GM12864 (cell line): ENCODE measurements at regions not wholly inside any gene's neighbourhood (a gene's known extent, or its start where the extent isn't known, plus 50 kb on each side); places are given as distances from the start of the nearest gene placed in this dataset.

ENCODE experiments used
- DNase-seq: peaks from one replicate; pipeline ENCODE4 v3.0.0-alpha.2; 2011; ENCODE audit warnings: low read depth
- H3K4me3 ChIP-seq: 2 replicates; pipeline ENCODE4 v1.5.1; 2011; ENCODE audit warnings: mild to moderate bottlenecking, low read depth, low read length, control low read depth
- TF ChIP-seq, protein P1 (sequence below): IDR thresholded peaks from 2 replicates; pipeline ENCODE4 v1.5.1; 2011; ENCODE audit warnings: low read depth, mild to moderate bottlenecking, moderate library complexity, low read length, control low read depth, inconsistent platforms; ENCODE audit errors: missing control alignments

DNA sequence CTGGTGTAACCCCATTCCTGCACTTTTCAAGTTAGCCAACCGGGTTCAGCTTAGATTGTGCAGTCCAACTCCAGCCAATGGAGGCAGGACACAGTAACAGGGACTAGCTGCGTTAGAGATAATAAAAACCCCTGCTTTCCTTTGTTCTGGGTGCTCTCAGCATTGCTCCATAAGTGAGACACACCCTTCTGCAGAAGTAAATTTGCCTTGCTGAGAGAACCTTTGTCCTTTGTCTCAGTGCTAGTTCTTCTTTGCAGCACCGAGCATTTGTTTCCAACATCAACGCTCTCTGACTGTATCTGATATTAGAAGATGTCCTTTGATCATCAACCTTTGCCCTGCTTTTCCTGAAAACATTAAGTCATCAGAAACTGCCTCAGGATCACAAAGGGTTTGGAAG lies 169.5 kb upstream of the OR13F1 start:
- no peak for DNase-seq
- TF ChIP-seq, protein P1, sequence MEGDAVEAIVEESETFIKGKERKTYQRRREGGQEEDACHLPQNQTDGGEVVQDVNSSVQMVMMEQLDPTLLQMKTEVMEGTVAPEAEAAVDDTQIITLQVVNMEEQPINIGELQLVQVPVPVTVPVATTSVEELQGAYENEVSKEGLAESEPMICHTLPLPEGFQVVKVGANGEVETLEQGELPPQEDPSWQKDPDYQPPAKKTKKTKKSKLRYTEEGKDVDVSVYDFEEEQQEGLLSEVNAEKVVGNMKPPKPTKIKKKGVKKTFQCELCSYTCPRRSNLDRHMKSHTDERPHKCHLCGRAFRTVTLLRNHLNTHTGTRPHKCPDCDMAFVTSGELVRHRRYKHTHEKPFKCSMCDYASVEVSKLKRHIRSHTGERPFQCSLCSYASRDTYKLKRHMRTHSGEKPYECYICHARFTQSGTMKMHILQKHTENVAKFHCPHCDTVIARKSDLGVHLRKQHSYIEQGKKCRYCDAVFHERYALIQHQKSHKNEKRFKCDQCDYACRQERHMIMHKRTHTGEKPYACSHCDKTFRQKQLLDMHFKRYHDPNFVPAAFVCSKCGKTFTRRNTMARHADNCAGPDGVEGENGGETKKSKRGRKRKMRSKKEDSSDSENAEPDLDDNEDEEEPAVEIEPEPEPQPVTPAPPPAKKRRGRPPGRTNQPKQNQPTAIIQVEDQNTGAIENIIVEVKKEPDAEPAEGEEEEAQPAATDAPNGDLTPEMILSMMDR: no peak
- H3K4me3 ChIP-seq: no peak overlapping the region

DNA sequence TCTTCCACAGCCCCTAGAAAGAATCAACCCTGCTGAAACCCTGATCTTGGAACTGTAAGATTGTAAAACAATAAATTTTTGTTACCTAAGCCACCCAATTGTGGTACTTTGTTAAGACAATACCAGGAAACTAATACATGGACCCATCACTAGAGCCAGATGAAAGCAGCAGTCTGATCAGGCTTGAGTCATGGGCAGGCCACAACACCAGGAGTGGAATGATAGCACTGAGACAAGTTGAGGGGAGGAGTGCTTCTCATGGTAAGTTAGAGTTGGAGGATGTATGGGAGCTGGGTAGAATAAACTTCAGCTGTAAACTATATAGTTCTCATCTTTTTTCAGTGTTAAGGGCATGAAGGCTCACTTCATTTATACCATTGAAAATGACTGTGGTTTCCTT lies 164.4 kb upstream of the OR13F1 start:
- DNase-seq: no peak
- H3K4me3 ChIP-seq: no peak overlapping the region
- TF ChIP-seq, protein P1: no peak

DNA sequence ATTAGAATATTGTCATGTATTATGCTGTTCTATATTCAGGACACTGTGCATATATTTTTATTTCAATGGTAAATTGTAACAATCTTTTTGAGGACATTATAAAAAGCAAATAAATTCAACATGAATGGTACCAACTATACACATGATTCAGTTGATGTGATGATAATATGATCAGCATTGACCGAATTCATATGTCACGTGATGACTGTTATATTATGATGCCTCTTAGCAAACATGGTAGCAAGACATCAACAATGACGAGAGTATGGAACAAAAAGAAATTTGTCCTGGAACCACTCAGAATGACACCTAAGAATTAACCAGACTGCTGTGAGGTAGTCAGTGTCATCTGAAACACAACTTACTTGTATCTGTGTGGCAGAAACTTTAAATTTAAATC lies 161.5 kb upstream of the OR13F1 start:
- H3K4me3 ChIP-seq: no peak overlapping the region
- DNase-seq: no peak
- TF ChIP-seq, protein P1: no peak

DNA sequence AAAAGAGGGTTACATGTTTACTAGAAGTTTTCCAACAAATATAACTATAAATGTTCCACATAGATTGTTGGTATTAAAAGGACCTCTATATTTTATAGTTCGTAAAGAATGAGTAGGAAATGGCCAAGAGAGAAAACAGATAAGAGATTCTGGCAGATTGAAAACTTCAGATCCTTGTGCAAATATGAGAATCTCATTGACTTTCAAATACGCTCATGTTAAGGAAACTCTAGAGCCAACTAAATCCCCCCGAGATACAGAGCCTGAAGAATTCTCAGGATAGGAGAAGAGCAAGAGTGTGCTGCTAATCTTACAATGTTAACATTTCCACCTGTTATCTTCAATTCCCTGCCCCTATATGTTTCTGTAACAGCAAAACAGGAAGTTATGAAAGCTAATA lies 159.0 kb upstream of the OR13F1 start:
- TF ChIP-seq, protein P1: no peak
- no peak overlapping the region for H3K4me3 ChIP-seq
- DNase-seq: no peak

DNA sequence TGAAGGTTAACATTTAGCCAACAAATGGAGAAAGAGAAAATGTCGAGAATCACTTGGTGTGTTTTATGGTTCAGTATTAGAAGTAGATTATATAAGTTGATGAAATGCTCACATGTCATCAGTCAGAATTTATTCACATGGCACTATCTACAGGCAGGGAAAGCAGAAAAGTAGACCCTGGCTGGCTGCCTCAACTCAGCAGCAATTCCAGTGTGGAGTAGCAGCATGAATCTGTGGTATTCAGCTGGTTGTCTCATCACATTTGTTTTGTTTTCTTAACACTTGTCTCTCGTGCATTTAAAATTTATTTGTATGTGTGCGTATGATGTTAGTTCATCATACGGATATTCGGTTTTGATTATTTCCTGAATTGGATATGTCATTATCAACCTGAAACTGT lies 153.5 kb upstream of the OR13F1 start:
- no peak for DNase-seq
- TF ChIP-seq, protein P1: no peak
- no peak overlapping the region for H3K4me3 ChIP-seq

DNA sequence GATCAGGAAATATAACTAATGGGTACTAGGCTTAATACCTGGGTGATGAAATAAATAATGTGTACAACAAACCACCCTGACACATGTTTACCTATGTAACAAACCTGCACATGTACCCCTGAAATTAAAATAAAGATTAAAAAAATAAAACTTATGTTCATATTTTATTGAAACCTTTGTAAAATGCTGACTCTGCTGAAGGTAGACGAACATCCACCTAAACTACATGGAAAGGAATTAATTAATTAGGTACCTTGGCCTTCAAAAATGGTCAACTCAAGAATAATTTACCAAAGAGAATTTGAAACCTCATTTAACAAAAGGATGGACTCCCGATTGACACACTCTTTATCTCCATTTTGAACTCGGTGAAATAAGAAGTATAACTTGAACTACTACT lies 152.3 kb upstream of the OR13F1 start:
- no peak for DNase-seq
- TF ChIP-seq, protein P1: no peak
- H3K4me3 ChIP-seq: no peak overlapping the region

DNA sequence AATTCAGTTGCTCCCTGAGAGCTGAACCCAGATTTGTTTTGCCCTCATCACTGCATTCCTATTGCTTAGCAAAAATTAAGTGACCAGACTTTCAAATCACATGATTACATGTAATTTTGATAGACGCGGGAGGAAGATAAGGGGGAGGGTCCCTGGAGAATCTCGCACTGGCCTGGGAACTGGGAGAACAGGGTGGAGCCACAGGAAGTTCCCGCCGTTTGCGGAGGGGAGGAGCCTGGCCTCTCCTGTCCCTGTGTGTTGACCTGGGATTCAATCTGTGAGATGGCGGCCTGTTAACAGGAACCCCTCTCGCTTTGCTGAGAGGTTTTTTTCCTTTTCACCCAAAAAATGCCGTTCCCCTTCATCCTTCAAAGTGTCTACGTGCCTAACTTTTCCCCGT lies 142.9 kb upstream of the OR13F1 start:
- DNase-seq: no peak
- TF ChIP-seq, protein P1: no peak
- no peak overlapping the region for H3K4me3 ChIP-seq
